GM18498 (cell line): ENCODE measurements at regions not wholly inside any gene's neighbourhood (a gene's known extent, or its start where the extent isn't known, plus 50 kb on each side); places are given as distances from the start of the nearest gene placed in this dataset.

Experiments used
- ATAC-seq: cut with Tn5 transposase; IDR thresholded peaks from one replicate; pipeline ENCODE4 v1.9.1; 2021; ENCODE audit warnings: mild to moderate bottlenecking, moderate library complexity; ENCODE audit not compliant: unreplicated experiment

DNA sequence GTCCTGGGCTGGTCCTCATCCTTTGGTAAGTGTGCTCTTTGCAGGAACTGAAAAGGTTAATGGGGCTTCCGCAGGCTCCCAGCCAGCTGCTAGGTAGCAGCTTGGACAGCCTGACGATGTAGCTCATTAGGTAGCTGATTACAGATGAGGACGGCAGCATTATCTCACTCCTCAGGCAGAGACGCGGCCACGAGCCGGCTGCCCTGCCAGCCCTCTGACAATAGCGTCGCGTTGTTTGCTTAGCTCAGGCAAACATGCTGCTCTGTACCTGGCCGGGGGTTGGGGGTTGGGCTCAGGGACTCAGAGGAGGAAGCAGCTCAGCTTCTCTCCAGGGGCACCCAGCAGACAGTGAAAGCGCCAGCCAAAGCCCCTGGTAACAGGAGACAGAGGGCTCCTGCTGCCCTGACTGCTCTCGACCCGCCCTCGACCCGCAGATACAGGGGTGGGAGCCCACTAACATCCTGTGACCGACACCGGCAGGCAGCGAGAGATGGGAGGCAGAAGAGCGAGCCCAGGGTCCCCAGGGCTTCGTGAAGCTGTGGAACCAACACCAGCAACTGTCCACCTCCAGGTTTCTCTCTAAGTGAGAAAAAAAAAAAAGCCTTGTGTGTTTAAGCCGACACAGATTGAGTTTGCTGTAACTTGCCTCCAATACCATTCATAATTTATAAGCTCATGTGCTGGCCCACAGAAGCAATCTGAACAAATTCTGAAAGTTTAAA is 53.4 kb upstream of the DLK1 start:
- no peak for ATAC-seq

DNA sequence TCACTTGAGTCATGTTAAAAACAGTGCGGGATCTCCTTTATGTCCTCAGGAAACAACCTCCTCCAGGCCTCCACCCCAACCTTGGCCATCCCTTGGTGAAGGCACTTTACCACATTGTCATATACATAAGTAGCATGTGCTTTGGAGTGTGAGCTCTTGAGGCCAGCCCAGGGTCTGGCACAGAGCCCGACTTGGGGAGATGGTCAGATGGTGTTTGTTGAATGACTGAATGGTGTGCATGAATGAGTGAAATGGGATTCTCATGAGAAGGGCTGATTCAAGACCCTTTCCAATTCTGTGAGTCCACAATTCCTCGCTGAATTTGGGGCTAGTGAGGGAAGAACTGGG is 52.9 kb upstream of the DLK1 start:
- no peak for ATAC-seq

DNA sequence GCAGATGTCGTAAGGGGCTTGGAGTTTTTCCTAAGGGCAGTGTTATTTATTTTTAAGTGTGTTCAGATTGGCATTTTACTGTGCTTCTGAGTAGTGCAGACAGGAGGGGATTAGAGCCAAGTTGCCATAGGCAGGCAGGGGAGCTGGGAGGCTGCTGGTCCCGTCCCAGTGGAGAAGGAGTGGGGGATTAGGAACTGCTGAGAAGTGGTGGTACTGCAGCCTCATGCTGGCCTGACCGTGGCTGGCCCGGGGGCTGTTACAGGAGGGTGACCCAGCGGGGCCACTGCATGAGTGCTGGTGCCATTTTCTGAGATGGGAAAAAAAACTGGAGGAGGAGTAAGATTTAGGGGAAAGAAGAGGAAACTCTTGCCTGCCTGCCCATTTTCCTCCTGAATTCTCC is 52.3 kb upstream of the DLK1 start:
- ATAC-seq = no peak

DNA sequence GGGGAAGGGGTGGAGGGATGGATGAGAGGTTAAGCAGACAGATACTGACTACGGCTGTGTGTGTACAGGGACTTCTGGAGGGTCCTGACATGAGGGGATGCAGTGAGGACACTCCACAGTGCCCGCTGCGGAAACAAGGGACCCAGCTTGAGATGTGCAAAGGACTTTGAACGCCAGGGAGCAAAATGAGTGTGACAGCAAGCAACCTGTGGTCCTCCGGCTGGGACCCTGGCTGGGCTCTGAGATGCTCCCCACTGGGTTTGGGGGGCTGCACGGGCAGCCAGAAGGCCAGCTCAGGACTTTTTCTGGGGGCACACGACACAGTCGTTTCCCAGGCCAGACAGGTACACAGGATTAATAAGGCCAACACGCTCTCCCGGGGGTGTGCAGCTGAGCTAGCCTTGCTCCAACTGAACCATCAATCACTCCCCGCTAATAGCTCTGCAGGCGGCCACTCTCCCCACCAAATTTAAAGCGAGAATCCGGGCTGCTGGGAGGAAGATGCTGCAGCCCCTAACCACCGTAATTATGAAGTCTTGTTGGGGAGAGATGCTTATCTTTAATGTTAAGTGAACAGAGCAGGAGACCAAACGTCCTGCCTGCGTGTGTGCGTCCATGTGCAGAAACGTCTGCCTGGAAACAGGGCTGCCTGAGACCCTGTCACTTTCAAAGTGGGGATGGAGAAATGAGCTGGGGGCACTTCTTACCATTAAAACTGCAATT is 51.6 kb upstream of the DLK1 start:
- no peak for ATAC-seq

GRCh38 chr14:100675699-100676684 is 50.7 kb upstream of the DLK1 start:
- ATAC-seq = no peak
